ENCODE measurements at regions not wholly inside any gene's neighbourhood (a gene's known extent, or its start where the extent isn't known, plus 50 kb on each side); places are given as distances from the start of the nearest gene placed in this dataset.

DNA sequence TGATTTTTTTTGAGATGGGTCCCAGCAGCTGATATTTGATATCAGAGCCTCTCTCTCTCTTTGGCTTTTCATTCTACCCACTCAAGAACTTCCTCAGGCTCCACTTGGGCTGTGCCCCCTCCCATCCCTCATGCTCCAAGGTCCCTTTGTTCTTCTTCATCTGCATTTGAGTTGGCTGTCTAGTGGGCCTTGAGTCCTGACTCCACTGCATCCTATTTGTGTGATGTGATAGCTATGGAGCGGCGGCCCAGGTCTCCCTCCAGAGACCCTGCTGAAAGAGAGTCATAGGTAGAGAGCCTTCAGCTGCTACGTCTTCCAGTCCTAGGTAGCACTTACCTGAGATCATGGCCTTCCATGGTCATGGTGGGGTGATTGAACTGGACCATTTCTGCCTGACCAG is 123.1 kb upstream of the VRK1 start:
- Histone ChIP-seq H2BK15ac (ENCODE audit: low read length) (no peak overlapping the region), H3K18ac (ENCODE audit: low read length) (no peak overlapping the region), H3K27me3 (ENCODE audit: control insufficient read depth in 3 of 3, insufficient read depth in 3 of 3, low read depth in 1 of 3, low read length in 3 of 3) (no peaks in the 10 kb centered on the region), H2BK12ac (ENCODE audit: low read length) (no peak overlapping the region), H3K79me1 (ENCODE audit: low read depth, low read length) (no peaks in the 10 kb centered on the region), H2BK120ac (ENCODE audit: low read depth, low read length) (no peak overlapping the region), H2AK5ac (ENCODE audit: low read depth, low read length) (no peak overlapping the region), H3K9ac (ENCODE audit: low read depth, low read length, poor library complexity) (no peak overlapping the region), H2AFZ (ENCODE audit: low read length) (no peak overlapping the region), H4K91ac (ENCODE audit: low read depth, low read length, poor library complexity) (no peak overlapping the region), H3K27ac (replicated peaks; ENCODE audit: low read length) (no peak overlapping the region), H3K23ac (ENCODE audit: low read depth, low read length, poor library complexity) (no peak overlapping the region), H4K8ac (ENCODE audit: low read depth, low read length) (no peak overlapping the region), H2BK5ac (ENCODE audit: low read length) (no peak overlapping the region), H3K4me3 (ENCODE audit: low read length in 2 of 2) (no peak overlapping the region), H3K14ac (ENCODE audit: low read length) (no peak overlapping the region), H3K4me1 (ENCODE audit: control insufficient read depth in 2 of 2, insufficient read depth in 1 of 2, low read depth in 1 of 2, low read length in 2 of 2) (no peaks in the 10 kb centered on the region), H3K4ac (ENCODE audit: low read length) (no peak overlapping the region), H3K4me2 (ENCODE audit: insufficient read depth, low read length, poor library complexity, severe bottlenecking) (no peak overlapping the region), H3K9me3 (replicated peaks in 1 of 2; ENCODE audit: control insufficient read depth in 2 of 2, insufficient read depth in 1 of 2, low read depth in 1 of 2, low read length in 2 of 2) (no peaks in the 10 kb centered on the region), H3K36me3 (replicated peaks in 1 of 2; ENCODE audit: control insufficient read depth in 2 of 2, insufficient read depth in 2 of 2, low read length in 2 of 2) (no peaks in the 10 kb centered on the region)
- no peak for DNase-seq (ENCODE audit: low spot score)
- no CpG with 5 or more reads among the region's 3 CpGs for WGBS, 2 donors (ENCODE audit: extremely low coverage in 2 of 2, insufficient read length in 2 of 2, insufficient replicate concordance in 1 of 2)

GRCh38 chr14:96676166-96676565 is 121.0 kb upstream of the VRK1 start:
- no peak for DNase-seq (ENCODE audit: low spot score)
- no peak overlapping the region for H3K23ac ChIP-seq (ENCODE audit: low read depth, low read length, poor library complexity)
- H2AFZ ChIP-seq (ENCODE audit: low read length), result no peak overlapping the region
- no peak overlapping the region for H2BK120ac ChIP-seq (ENCODE audit: low read depth, low read length)
- no peak overlapping the region for H2BK5ac ChIP-seq (ENCODE audit: low read length)
- no peaks in the 10 kb centered on the region for H3K27me3 ChIP-seq (ENCODE audit: control insufficient read depth in 3 of 3, insufficient read depth in 3 of 3, low read depth in 1 of 3, low read length in 3 of 3)
- no peaks in the 10 kb centered on the region for H3K79me1 ChIP-seq (ENCODE audit: low read depth, low read length)
- no peak overlapping the region for H4K91ac ChIP-seq (ENCODE audit: low read depth, low read length, poor library complexity)
- H3K36me3 ChIP-seq (replicated peaks in 1 of 2; ENCODE audit: control insufficient read depth in 2 of 2, insufficient read depth in 2 of 2, low read length in 2 of 2), result no peaks in the 10 kb centered on the region
- H3K9ac ChIP-seq (ENCODE audit: low read depth, low read length, poor library complexity), result no peak overlapping the region
- H3K14ac ChIP-seq (ENCODE audit: low read length), result no peak overlapping the region
- no peak overlapping the region for H3K4me2 ChIP-seq (ENCODE audit: insufficient read depth, low read length, poor library complexity, severe bottlenecking)
- H3K27ac ChIP-seq (replicated peaks; ENCODE audit: low read length), result no peak overlapping the region
- no peak overlapping the region for H2BK15ac ChIP-seq (ENCODE audit: low read length)
- no peak overlapping the region for H3K4me3 ChIP-seq (ENCODE audit: low read length in 2 of 2)
- no peak overlapping the region for H2BK12ac ChIP-seq (ENCODE audit: low read length)
- H3K9me3 ChIP-seq (replicated peaks in 1 of 2; ENCODE audit: control insufficient read depth in 2 of 2, insufficient read depth in 1 of 2, low read depth in 1 of 2, low read length in 2 of 2), result no peaks in the 10 kb centered on the region
- H4K8ac ChIP-seq (ENCODE audit: low read depth, low read length), result no peak overlapping the region
- H3K4me1 ChIP-seq (ENCODE audit: control insufficient read depth in 2 of 2, insufficient read depth in 1 of 2, low read depth in 1 of 2, low read length in 2 of 2), result no peaks in the 10 kb centered on the region
- H3K18ac ChIP-seq (ENCODE audit: low read length), result no peak overlapping the region
- H3K4ac ChIP-seq (ENCODE audit: low read length), result no peak overlapping the region
- no peak overlapping the region for H2AK5ac ChIP-seq (ENCODE audit: low read depth, low read length)

- Histone ChIP-seq H3K79me1 (ENCODE audit: low read depth, low read length) (no peaks in the 10 kb centered on the region), H3K9ac (ENCODE audit: low read depth, low read length, poor library complexity) (no peak overlapping the region), H3K27me3 (ENCODE audit: control insufficient read depth in 3 of 3, insufficient read depth in 3 of 3, low read depth in 1 of 3, low read length in 3 of 3) (peaks cover 0 to 4% (median 0%) of the 10 kb centered on the region in 3 experiments), H4K8ac (ENCODE audit: low read depth, low read length) (no peak overlapping the region), H3K4me2 (ENCODE audit: insufficient read depth, low read length, poor library complexity, severe bottlenecking) (no peak overlapping the region), H3K23ac (ENCODE audit: low read depth, low read length, poor library complexity) (no peak overlapping the region), H2AFZ (ENCODE audit: low read length) (no peak overlapping the region), H3K4ac (ENCODE audit: low read length) (no peak overlapping the region), H4K91ac (ENCODE audit: low read depth, low read length, poor library complexity) (no peak overlapping the region), H3K4me1 (ENCODE audit: control insufficient read depth in 2 of 2, insufficient read depth in 1 of 2, low read depth in 1 of 2, low read length in 2 of 2) (no peaks in the 10 kb centered on the region), H3K9me3 (replicated peaks in 1 of 2; ENCODE audit: control insufficient read depth in 2 of 2, insufficient read depth in 1 of 2, low read depth in 1 of 2, low read length in 2 of 2) (peaks cover 0 to 5% of the 10 kb centered on the region in 2 donors), H2AK5ac (ENCODE audit: low read depth, low read length) (no peak overlapping the region), H2BK15ac (ENCODE audit: low read length) (no peak overlapping the region), H2BK5ac (ENCODE audit: low read length) (no peak overlapping the region), H2BK120ac (ENCODE audit: low read depth, low read length) (no peak overlapping the region), H2BK12ac (ENCODE audit: low read length) (no peak overlapping the region), H3K14ac (ENCODE audit: low read length) (no peak overlapping the region), H3K18ac (ENCODE audit: low read length) (no peak overlapping the region), H3K4me3 (ENCODE audit: low read length in 2 of 2) (no peak overlapping the region), H3K27ac (replicated peaks; ENCODE audit: low read length) (no peak overlapping the region), H3K36me3 (replicated peaks in 1 of 2; ENCODE audit: control insufficient read depth in 2 of 2, insufficient read depth in 2 of 2, low read length in 2 of 2) (no peaks in the 10 kb centered on the region)
- WGBS, 2 donors (ENCODE audit: extremely low coverage in 2 of 2, insufficient read length in 2 of 2, insufficient replicate concordance in 1 of 2), result no CpG with 5 or more reads among the region's 7 CpGs
- no peak for DNase-seq (ENCODE audit: low spot score)
Measured at GRCh38 chr14:96681829-96682228, 115.4 kb upstream of the VRK1 start.

GRCh38 chr14:96682401-96682800 is 114.8 kb upstream of the VRK1 start:
- Histone ChIP-seq H3K36me3 (replicated peaks in 1 of 2; ENCODE audit: control insufficient read depth in 2 of 2, insufficient read depth in 2 of 2, low read length in 2 of 2) (no peaks in the 10 kb centered on the region), H3K14ac (ENCODE audit: low read length) (no peak overlapping the region), H3K23ac (ENCODE audit: low read depth, low read length, poor library complexity) (no peak overlapping the region), H3K79me1 (ENCODE audit: low read depth, low read length) (no peaks in the 10 kb centered on the region), H2BK5ac (ENCODE audit: low read length) (no peak overlapping the region), H4K91ac (ENCODE audit: low read depth, low read length, poor library complexity) (no peak overlapping the region), H3K4me3 (ENCODE audit: low read length in 2 of 2) (no peak overlapping the region), H3K9me3 (replicated peaks in 1 of 2; ENCODE audit: control insufficient read depth in 2 of 2, insufficient read depth in 1 of 2, low read depth in 1 of 2, low read length in 2 of 2) (peaks cover 0 to 5% of the 10 kb centered on the region in 2 donors), H3K9ac (ENCODE audit: low read depth, low read length, poor library complexity) (no peak overlapping the region), H2AK5ac (ENCODE audit: low read depth, low read length) (no peak overlapping the region), H3K4ac (ENCODE audit: low read length) (no peak overlapping the region), H2BK12ac (ENCODE audit: low read length) (no peak overlapping the region), H3K27ac (replicated peaks; ENCODE audit: low read length) (no peak overlapping the region), H3K4me2 (ENCODE audit: insufficient read depth, low read length, poor library complexity, severe bottlenecking) (no peak overlapping the region), H2BK15ac (ENCODE audit: low read length) (no peak overlapping the region), H3K18ac (ENCODE audit: low read length) (no peak overlapping the region), H4K8ac (ENCODE audit: low read depth, low read length) (no peak overlapping the region), H2BK120ac (ENCODE audit: low read depth, low read length) (no peak overlapping the region), H3K4me1 (ENCODE audit: control insufficient read depth in 2 of 2, insufficient read depth in 1 of 2, low read depth in 1 of 2, low read length in 2 of 2) (no peaks in the 10 kb centered on the region), H3K27me3 (ENCODE audit: control insufficient read depth in 3 of 3, insufficient read depth in 3 of 3, low read depth in 1 of 3, low read length in 3 of 3) (peaks cover 0 to 8% (median 0%) of the 10 kb centered on the region in 3 experiments), H2AFZ (ENCODE audit: low read length) (no peak overlapping the region)
- no CpG with 5 or more reads among the region's 3 CpGs for WGBS, 2 donors (ENCODE audit: extremely low coverage in 2 of 2, insufficient read length in 2 of 2, insufficient replicate concordance in 1 of 2)
- no peak for DNase-seq (ENCODE audit: low spot score)

All from neuronal stem cell (in vitro differentiated cells).